PC-3 (cell line): ENCODE measurements at regions not wholly inside any gene's neighbourhood (a gene's known extent, or its start where the extent isn't known, plus 50 kb on each side); places are given as distances from the start of the nearest gene placed in this dataset.
"Not testable (repeated sequence)": the region's sequence is repeated elsewhere in the genome, so short reads cannot be mapped to it uniquely, and the experiment has no call there.

Experiments used
- ATAC-seq: fragments of 200-7000 bp; cut with Tn5 transposase; 2 replicates; pipeline ENCODE4 v1.9.1; 2020; ENCODE audit warnings: mild to moderate bottlenecking, moderate library complexity
- BruUV-seq: library from RNA; stranded (reverse); fragments of 400-500 nt; replicated peaks from 2 replicates; lab custom pipeline; 2021; lab: Mats Ljungman, UMichigan
- CTCF ChIA-PET: fragments of 300-600 bp; sonication (Branson Sonifier 250); formaldehyde crosslinking; loops from one replicate; lab custom pipeline; 2022; ENCODE audit warnings: antibody characterized with exemption; lab: Charles Lee
- POLR2A ChIA-PET: fragments of 300-600 bp; sonication (Branson Sonifier 250); formaldehyde crosslinking; loops from one replicate; lab custom pipeline; 2022; ENCODE audit warnings: antibody characterized with exemption; ENCODE audit not compliant: unreplicated experiment; lab: Charles Lee
- DNase-seq: peaks from one replicate; pipeline ENCODE4 v3.0.0-alpha.2; 2015
- H2AFZ ChIP-seq: fragments of 300-600 bp; sonication (generic); 2 replicates; pipeline ENCODE4 v1.6.0; 2016; ENCODE audit warnings: antibody characterized with exemption, low read length
- H3F3A ChIP-seq: fragments of 300-600 bp; sonication (generic); one replicate; pipeline ENCODE4 v1.6.0; 2017; ENCODE audit warnings: antibody characterized with exemption, low read length, control low read depth, mild to moderate bottlenecking; ENCODE audit not compliant: unreplicated experiment
- H3K27ac ChIP-seq: fragments of 300-600 bp; sonication (generic); 2 replicates; pipeline ENCODE4 v1.5.1; 2016; ENCODE audit warnings: mild to moderate bottlenecking, low read length
- H3K27me3 ChIP-seq: fragments of 300-600 bp; sonication (generic); 2 replicates; pipeline ENCODE4 v1.6.1; 2016; ENCODE audit warnings: low read length, mixed read lengths
- H3K36me3 ChIP-seq: fragments of 300-600 bp; sonication (generic); 2 replicates; pipeline ENCODE4 v1.6.1; 2016; ENCODE audit warnings: low read depth, mixed run types, low read length, mixed read lengths
- H3K4me1 ChIP-seq: fragments of 300-600 bp; sonication (generic); 2 replicates; pipeline ENCODE4 v1.5.1; 2016; ENCODE audit warnings: low read length; ENCODE audit not compliant: insufficient read depth
- H3K4me2 ChIP-seq: fragments of 300-600 bp; sonication (generic); 2 replicates; pipeline ENCODE4 v1.6.0; 2016; ENCODE audit warnings: low read length
- H3K4me3 ChIP-seq: fragments of 300-600 bp; sonication (generic); 2 replicates; pipeline ENCODE4 v1.5.1; 2016; ENCODE audit warnings: mild to moderate bottlenecking, low read length, mixed read lengths
- H3K79me2 ChIP-seq: fragments of 300-600 bp; sonication (generic); 2 replicates; pipeline ENCODE4 v1.6.1; 2017; ENCODE audit warnings: low read length, mixed read lengths
- H3K9ac ChIP-seq: fragments of 300-600 bp; sonication (generic); 2 replicates; pipeline ENCODE4 v1.6.0; 2016; ENCODE audit warnings: mild to moderate bottlenecking, low read length
- H3K9me2 ChIP-seq: fragments of 300-600 bp; sonication (generic); replicated peaks from 2 replicates; pipeline ENCODE4 v1.6.1; 2016; ENCODE audit warnings: mixed run types, low read length, mixed read lengths
- H3K9me3 ChIP-seq: fragments of 300-600 bp; sonication (generic); 2 replicates; pipeline ENCODE4 v1.6.1; 2016; ENCODE audit warnings: low read length, mixed read lengths
- H4K20me1 ChIP-seq: fragments of 300-600 bp; sonication (generic); 2 replicates; pipeline ENCODE4 v1.6.1; 2016; ENCODE audit warnings: low read length, mixed read lengths
- EZH2 ChIP-seq: fragments of 300-600 bp; sonication (generic); IDR thresholded peaks from one replicate; pipeline ENCODE4 v1.6.1; 2017; ENCODE audit warnings: antibody characterized with exemption, mild to moderate bottlenecking, low read length; ENCODE audit not compliant: unreplicated experiment
- EZH2phosphoT487 ChIP-seq: fragments of 300-600 bp; sonication (generic); IDR thresholded peaks from 2 replicates; pipeline ENCODE4 v1.6.1; 2018; ENCODE audit warnings: mild to moderate bottlenecking, antibody characterized with exemption, low read length, borderline replicate concordance
- intact Hi-C: fragments of 100-400 bp; cut with micrococcal nuclease; formaldehyde crosslinking; loops from 2 replicates; pipeline ENCODE4 v1.9.0; 2023
- TF ChIP-seq, protein P1 (sequence below): fragments of 300-600 bp; sonication (generic); conservative IDR thresholded peaks from 2 replicates; pipeline ENCODE4 v1.5.1; 2017; ENCODE audit warnings: antibody characterized with exemption, low read depth, mild to moderate bottlenecking, low read length

GRCh38 chr2:38484957-38485356 is 107.9 kb upstream of the ATL2 start:
- CTCF ChIA-PET = no interaction called here
- H3K27ac ChIP-seq = no peak overlapping the region
- no peaks in the 10 kb centered on the region for H3K36me3 ChIP-seq
- H3K4me3 ChIP-seq = no peak overlapping the region
- no peak overlapping the region for H2AFZ ChIP-seq
- intact Hi-C loops = no loop called here
- H3K9me3 ChIP-seq = no peaks in the 10 kb centered on the region
- no peak overlapping the region for H3K9ac ChIP-seq
- TF ChIP-seq, protein P1, sequence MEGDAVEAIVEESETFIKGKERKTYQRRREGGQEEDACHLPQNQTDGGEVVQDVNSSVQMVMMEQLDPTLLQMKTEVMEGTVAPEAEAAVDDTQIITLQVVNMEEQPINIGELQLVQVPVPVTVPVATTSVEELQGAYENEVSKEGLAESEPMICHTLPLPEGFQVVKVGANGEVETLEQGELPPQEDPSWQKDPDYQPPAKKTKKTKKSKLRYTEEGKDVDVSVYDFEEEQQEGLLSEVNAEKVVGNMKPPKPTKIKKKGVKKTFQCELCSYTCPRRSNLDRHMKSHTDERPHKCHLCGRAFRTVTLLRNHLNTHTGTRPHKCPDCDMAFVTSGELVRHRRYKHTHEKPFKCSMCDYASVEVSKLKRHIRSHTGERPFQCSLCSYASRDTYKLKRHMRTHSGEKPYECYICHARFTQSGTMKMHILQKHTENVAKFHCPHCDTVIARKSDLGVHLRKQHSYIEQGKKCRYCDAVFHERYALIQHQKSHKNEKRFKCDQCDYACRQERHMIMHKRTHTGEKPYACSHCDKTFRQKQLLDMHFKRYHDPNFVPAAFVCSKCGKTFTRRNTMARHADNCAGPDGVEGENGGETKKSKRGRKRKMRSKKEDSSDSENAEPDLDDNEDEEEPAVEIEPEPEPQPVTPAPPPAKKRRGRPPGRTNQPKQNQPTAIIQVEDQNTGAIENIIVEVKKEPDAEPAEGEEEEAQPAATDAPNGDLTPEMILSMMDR = no peak
- no peak for TF ChIP-seq EZH2phosphoT487
- TF ChIP-seq EZH2 = no peak
- no peak overlapping the region for H3K4me2 ChIP-seq
- H3K9me2 ChIP-seq = no peaks in the 10 kb centered on the region
- H3K79me2 ChIP-seq = no peaks in the 10 kb centered on the region
- no peaks in the 10 kb centered on the region for H3K4me1 ChIP-seq
- POLR2A ChIA-PET = no interaction called here
- H3K27me3 ChIP-seq = no peaks in the 10 kb centered on the region
- no peak for DNase-seq
- no peak for ATAC-seq
- no TSS peak for BruUV-seq
- H3F3A ChIP-seq = no peaks in the 10 kb centered on the region
- H4K20me1 ChIP-seq = no peaks in the 10 kb centered on the region

DNA sequence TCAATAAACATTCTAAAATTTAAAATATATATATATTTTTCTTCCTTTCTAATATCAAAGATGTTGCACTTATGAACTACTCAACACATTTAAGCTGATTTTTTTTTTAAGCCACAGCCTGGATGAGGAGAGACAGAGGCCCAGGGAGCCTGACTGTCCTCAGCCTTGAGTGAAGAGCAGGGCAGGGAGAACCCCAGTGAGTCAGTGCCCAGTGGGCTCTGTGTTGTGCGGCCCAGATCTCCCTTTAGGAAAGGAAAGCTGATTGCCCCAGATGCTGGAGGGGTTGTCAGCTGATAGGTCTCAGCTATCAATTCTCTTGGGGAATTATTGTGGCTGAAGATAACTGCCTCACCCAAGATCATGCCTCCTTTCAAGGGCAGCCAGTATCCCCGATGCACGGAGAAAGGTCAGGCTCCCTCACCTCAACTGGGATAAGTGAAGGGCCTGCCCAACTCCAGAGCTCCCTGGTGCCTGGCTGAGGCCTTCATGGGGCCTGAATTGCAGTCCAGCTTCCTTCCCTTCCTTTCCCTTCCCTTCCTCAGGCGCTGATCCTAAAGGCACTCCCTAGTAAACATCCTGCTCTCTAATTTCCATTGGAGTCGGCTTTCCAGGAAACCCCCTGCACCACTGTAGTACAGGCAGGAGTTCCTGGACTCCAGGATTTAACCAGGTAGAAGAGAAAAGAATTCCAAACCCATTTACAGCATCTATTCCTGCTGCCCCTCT is 106.9 kb upstream of the ATL2 start:
- intact Hi-C loops = no loop called here
- ATAC-seq (no peak), DNase-seq (no peak)
- Histone ChIP-seq H3K4me1 (no peaks in the 10 kb centered on the region), H3K4me3 (no peak overlapping the region), H3K9me3 (no peaks in the 10 kb centered on the region), H3K9ac (no peak overlapping the region), H4K20me1 (no peaks in the 10 kb centered on the region), H3K36me3 (no peaks in the 10 kb centered on the region), H3K27me3 (no peaks in the 10 kb centered on the region), H3K4me2 (no peak overlapping the region), H3K9me2 (no peaks in the 10 kb centered on the region), H3F3A (no peaks in the 10 kb centered on the region), H2AFZ (no peak overlapping the region), H3K27ac (no peak overlapping the region), H3K79me2 (no peaks in the 10 kb centered on the region)
- ChIA-PET POLR2A (interaction anchor here (0.6 kb wide), 1 partner anchor 104 kb away, joined by 5 read pairs; no protein-coding TSS in a partner anchor), CTCF (interaction anchor here (0.6 kb wide), 1 partner anchor 16 kb away, joined by 3 read pairs; no protein-coding TSS in a partner anchor)
- TF ChIP-seq, protein P1 = no peak
- TF ChIP-seq EZH2phosphoT487 = no peak
- TF ChIP-seq EZH2 = no peak
- BruUV-seq = no TSS peak

DNA sequence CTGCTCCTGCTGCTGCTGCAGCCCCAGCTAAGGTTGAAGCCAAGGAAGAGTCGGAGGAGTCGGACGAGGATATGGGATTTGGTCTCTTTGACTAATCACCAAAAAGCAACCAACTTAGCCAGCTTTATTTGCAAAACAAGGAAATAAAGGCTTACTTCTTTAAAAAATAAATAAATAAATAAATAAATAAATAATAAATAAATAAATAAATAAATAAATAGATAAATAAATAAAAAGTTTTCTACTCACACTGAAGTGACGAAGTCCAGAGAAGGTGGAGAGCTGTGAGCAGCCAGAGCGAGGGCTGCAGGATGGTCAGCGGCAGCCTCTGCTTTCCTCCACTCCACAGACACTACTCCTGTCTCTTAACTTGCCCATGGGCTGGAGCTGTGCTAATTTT is 105.6 kb upstream of the ATL2 start:
- CTCF ChIA-PET, H3K9me2 ChIP-seq, H3K9ac ChIP-seq, H3K9me3 ChIP-seq, BruUV-seq, H3K79me2 ChIP-seq, DNase-seq, H3K4me2 ChIP-seq, POLR2A ChIA-PET, H3K36me3 ChIP-seq, H3K4me3 ChIP-seq, H3K27ac ChIP-seq, H3K27me3 ChIP-seq, H2AFZ ChIP-seq, H4K20me1 ChIP-seq, ATAC-seq, H3K4me1 ChIP-seq, H3F3A ChIP-seq, intact Hi-C loops: not testable (repeated sequence)
